HepG2 (cell line): ENCODE measurements at regions not wholly inside any gene's neighbourhood (a gene's known extent, or its start where the extent isn't known, plus 50 kb on each side); places are given as distances from the start of the nearest gene placed in this dataset.

ENCODE experiments used
- CEBPB ChIP-seq: IDR thresholded peaks from 2 replicates; pipeline ENCODE4 v1.6.1; 2011; ENCODE audit warnings: low read depth, low read length, improper control_type of control experiment, borderline replicate concordance
- CTCF ChIP-seq: sonication (generic); formaldehyde crosslinking; IDR thresholded peaks from 2 replicates; pipeline ENCODE4 v1.5.0; 2020; ENCODE audit warnings: mild to moderate bottlenecking, missing genetic modification reagents, moderate library complexity
- FOXA1 ChIP-seq, 2 experiments: fragments of 450-650 bp in 1 of 2; sonication (generic) in 1 of 2; formaldehyde crosslinking in 1 of 2; IDR thresholded peaks; 2 replicates each; pipeline versions ENCODE4 v1.4.0 to v1.6.1; 2016 to 2020; ENCODE audit warnings: missing genetic modification reagents in 1 of 2
- RNF2 ChIP-seq: fragments of 450-650 bp; conservative IDR thresholded peaks from 2 replicates; pipeline ENCODE4 v1.6.1; 2016; ENCODE audit warnings: low read depth
- SIN3A ChIP-seq: IDR thresholded peaks from 2 replicates; pipeline ENCODE4 v1.6.1; 2011; ENCODE audit warnings: low read depth, mild to moderate bottlenecking, control low read depth, low read length, borderline replicate concordance

GRCh38 chr2:191538334-191538903 lies 139.5 kb upstream of the NABP1 start:
- TF ChIP-seq SIN3A: no peak
- no peak for TF ChIP-seq FOXA1 (IDR thresholded peaks at IDR 0.05)
- TF ChIP-seq FOXA1 (CRISPR knock-in tag; IDR thresholded peaks at IDR 0.05): no peak
- no peak for TF ChIP-seq RNF2
- no peak for TF ChIP-seq CTCF (CRISPR knock-in tag)
- no peak for TF ChIP-seq CEBPB
